ENCODE measurements at regions not wholly inside any gene's neighbourhood (a gene's known extent, or its start where the extent isn't known, plus 50 kb on each side); places are given as distances from the start of the nearest gene placed in this dataset.

DNA sequence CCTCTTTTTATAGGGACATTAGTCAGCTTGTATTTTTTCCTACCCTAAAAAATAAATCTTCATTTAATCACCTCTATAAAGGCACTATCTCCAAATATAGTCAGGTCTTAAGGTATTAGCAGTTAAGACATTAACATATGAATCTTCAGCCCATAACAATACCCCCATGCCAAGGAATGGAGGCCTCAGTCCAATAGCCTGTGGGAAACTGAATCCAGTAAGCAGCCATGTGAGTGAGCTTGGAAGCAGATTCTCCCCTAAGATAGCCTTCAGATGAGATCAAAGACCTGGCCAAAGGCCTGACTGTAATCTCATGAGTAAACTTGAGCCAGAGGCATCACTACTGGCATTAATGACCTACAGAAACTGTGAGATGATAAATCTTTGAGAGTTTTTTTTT lies 232.1 kb upstream of the SYT10 start:
- no peak overlapping the region for H3K27ac ChIP-seq (ENCODE audit: low read depth in 1 of 2, low read length in 2 of 2)
- TF ChIP-seq, protein P1, sequence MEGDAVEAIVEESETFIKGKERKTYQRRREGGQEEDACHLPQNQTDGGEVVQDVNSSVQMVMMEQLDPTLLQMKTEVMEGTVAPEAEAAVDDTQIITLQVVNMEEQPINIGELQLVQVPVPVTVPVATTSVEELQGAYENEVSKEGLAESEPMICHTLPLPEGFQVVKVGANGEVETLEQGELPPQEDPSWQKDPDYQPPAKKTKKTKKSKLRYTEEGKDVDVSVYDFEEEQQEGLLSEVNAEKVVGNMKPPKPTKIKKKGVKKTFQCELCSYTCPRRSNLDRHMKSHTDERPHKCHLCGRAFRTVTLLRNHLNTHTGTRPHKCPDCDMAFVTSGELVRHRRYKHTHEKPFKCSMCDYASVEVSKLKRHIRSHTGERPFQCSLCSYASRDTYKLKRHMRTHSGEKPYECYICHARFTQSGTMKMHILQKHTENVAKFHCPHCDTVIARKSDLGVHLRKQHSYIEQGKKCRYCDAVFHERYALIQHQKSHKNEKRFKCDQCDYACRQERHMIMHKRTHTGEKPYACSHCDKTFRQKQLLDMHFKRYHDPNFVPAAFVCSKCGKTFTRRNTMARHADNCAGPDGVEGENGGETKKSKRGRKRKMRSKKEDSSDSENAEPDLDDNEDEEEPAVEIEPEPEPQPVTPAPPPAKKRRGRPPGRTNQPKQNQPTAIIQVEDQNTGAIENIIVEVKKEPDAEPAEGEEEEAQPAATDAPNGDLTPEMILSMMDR (IDR thresholded peaks at IDR 0.05) = no peak
- no peak overlapping the region for H3K4me3 ChIP-seq (ENCODE audit: low read length)
- no peaks in the 10 kb centered on the region for H3K36me3 Mint-ChIP-seq (ENCODE audit: low read depth)
- H3K9me3 ChIP-seq (ENCODE audit: control insufficient read depth in 1 of 2, insufficient read depth in 1 of 2, low read length in 2 of 2) = no peaks in the 10 kb centered on the region
- ATAC-seq (ENCODE audit: poor library complexity) = no peak
- no peaks in the 10 kb centered on the region for H3K36me3 ChIP-seq (ENCODE audit: insufficient read depth, low read length)
- no peaks in the 10 kb centered on the region for H3K4me1 Mint-ChIP-seq (ENCODE audit: low read depth)
- H3K27ac Mint-ChIP-seq = no peak overlapping the region
- H3K9me3 Mint-ChIP-seq = peaks cover 2% of the 10 kb centered on the region
- ChIA-PET CTCF (no interaction called here), POLR2A (no interaction called here)
- no peaks in the 10 kb centered on the region for H3K27me3 Mint-ChIP-seq
- intact Hi-C loops (cut with DNase I, micrococcal nuclease) = no loop called here
- H3K4me3 Mint-ChIP-seq = no peak overlapping the region
- no peak for DNase-seq
- H3K4me1 ChIP-seq (ENCODE audit: insufficient read depth, low read length) = no peaks in the 10 kb centered on the region
- no peaks in the 10 kb centered on the region for H3K27me3 ChIP-seq (ENCODE audit: control insufficient read depth in 1 of 2, insufficient read depth in 2 of 2, low read length in 2 of 2)

DNA sequence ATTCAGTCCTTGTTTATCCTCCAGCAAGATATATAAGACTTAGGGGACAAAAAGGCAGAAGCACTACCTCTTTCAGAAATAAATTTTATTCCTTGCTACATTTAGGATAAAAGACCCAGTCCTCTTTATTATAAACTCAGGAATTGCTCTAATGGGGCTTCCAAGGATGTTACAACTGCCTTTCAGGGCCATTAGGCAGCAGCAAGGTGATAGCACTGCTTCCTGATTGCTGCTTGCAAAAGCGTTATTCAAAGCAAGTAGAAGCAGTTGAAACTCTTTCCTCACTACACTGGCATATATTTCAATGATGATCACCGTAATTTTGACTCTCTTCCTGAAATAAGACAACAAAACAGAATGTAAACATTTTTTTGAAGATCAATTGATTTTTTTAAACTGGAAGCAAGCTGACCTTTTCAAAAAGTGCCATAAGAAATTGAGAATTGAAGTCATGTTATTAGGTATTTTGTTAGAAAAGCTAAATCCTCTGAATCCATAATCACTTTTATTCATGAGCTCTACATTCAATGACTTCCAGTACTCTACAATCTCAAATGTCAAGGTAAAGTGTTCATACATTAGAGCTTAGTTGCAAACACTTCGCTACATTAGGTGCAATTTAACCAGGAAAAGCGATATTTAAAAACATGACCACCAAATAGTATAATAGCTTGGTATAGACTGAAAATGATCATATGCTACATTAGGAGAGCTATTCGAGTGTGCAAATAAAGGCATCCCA lies 233.4 kb upstream of the SYT10 start:
- peaks cover 2% of the 10 kb centered on the region for H3K9me3 Mint-ChIP-seq
- ATAC-seq (ENCODE audit: poor library complexity) (no peak), DNase-seq (no peak)
- H3K4me3 Mint-ChIP-seq = no peak overlapping the region
- no peaks in the 10 kb centered on the region for H3K36me3 ChIP-seq (ENCODE audit: insufficient read depth, low read length)
- H3K4me1 ChIP-seq (ENCODE audit: insufficient read depth, low read length) = no peaks in the 10 kb centered on the region
- no peaks in the 10 kb centered on the region for H3K27me3 ChIP-seq (ENCODE audit: control insufficient read depth in 1 of 2, insufficient read depth in 2 of 2, low read length in 2 of 2)
- no peak overlapping the region for H3K27ac Mint-ChIP-seq
- no peaks in the 10 kb centered on the region for H3K4me1 Mint-ChIP-seq (ENCODE audit: low read depth)
- no peaks in the 10 kb centered on the region for H3K36me3 Mint-ChIP-seq (ENCODE audit: low read depth)
- intact Hi-C loops (cut with DNase I, micrococcal nuclease) = no loop called here
- H3K4me3 ChIP-seq (ENCODE audit: low read length) = no peak overlapping the region
- H3K27me3 Mint-ChIP-seq = no peaks in the 10 kb centered on the region
- H3K27ac ChIP-seq (ENCODE audit: low read depth in 1 of 2, low read length in 2 of 2) = no peak overlapping the region
- POLR2A ChIA-PET = no interaction called here
- no peaks in the 10 kb centered on the region for H3K9me3 ChIP-seq (ENCODE audit: control insufficient read depth in 1 of 2, insufficient read depth in 1 of 2, low read length in 2 of 2)
- TF ChIP-seq, protein P1 (IDR thresholded peaks at IDR 0.05) = no peak
- CTCF ChIA-PET = no interaction called here

DNA sequence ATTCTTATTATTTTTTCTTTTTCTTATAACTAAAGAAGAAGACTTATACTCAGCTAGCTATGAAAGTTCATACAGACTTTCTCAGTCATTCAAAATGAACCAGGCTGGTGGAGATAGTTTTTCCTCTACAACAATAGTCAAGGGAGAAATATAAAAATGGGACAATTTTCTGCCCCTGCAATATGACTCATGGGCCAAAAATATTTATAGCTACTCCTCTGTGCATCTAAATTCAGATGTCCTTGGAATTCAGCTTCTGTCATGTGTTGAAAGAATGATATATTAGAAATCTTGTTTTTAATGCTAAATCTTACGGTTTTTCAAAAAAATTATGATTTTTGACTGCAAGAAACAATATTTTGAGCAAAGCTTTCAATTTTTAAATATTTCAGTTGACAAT lies 237.2 kb upstream of the SYT10 start:
- Mint-ChIP-seq H3K9me3 (peaks cover 4% of the 10 kb centered on the region), H3K4me1 (ENCODE audit: low read depth) (no peaks in the 10 kb centered on the region), H3K27ac (no peak overlapping the region), H3K36me3 (ENCODE audit: low read depth) (no peaks in the 10 kb centered on the region), H3K27me3 (no peaks in the 10 kb centered on the region), H3K4me3 (no peak overlapping the region)
- H3K9me3 ChIP-seq (ENCODE audit: control insufficient read depth in 1 of 2, insufficient read depth in 1 of 2, low read length in 2 of 2) = no peaks in the 10 kb centered on the region
- no peaks in the 10 kb centered on the region for H3K36me3 ChIP-seq (ENCODE audit: insufficient read depth, low read length)
- no peak for ATAC-seq (ENCODE audit: poor library complexity)
- no peaks in the 10 kb centered on the region for H3K27me3 ChIP-seq (ENCODE audit: control insufficient read depth in 1 of 2, insufficient read depth in 2 of 2, low read length in 2 of 2)
- ChIA-PET POLR2A (no interaction called here), CTCF (no interaction called here)
- H3K27ac ChIP-seq (ENCODE audit: low read depth in 1 of 2, low read length in 2 of 2) = no peak overlapping the region
- intact Hi-C loops (cut with DNase I, micrococcal nuclease) = no loop called here
- TF ChIP-seq, protein P1 (IDR thresholded peaks at IDR 0.05) = no peak
- no peaks in the 10 kb centered on the region for H3K4me1 ChIP-seq (ENCODE audit: insufficient read depth, low read length)
- no peak for DNase-seq
- no peak overlapping the region for H3K4me3 ChIP-seq (ENCODE audit: low read length)
